ENCODE measurements at regions not wholly inside any gene's neighbourhood (a gene's known extent, or its start where the extent isn't known, plus 50 kb on each side); places are given as distances from the start of the nearest gene placed in this dataset.

- TF ChIP-seq PREB (CRISPR knock-in tag; IDR thresholded peaks at IDR 0.05) (no peak), ZNF12 (CRISPR knock-in tag; IDR thresholded peaks at IDR 0.05) (no peak), BRF1 (IDR thresholded peaks at IDR 0.05; ENCODE audit: borderline replicate concordance, extremely low read depth, insufficient read length) (no peak), BRD9 (IDR thresholded peaks at IDR 0.05; ENCODE audit: low read depth, partially characterized antibody) (no peak), CREBBP (IDR thresholded peaks at IDR 0.05; ENCODE audit: low read depth, low read length) (no peak), MYC (IDR thresholded peaks at IDR 0.05; ENCODE audit: low read depth, low read length) (0 out of 2 replicates have a peak, but pooled peaks have one; percentile 18), MYC (CRISPR knock-in tag; IDR thresholded peaks at IDR 0.05; ENCODE audit: borderline replicate concordance, low read depth) (no peak), ZNF75A (CRISPR knock-in tag; IDR thresholded peaks at IDR 0.05) (no peak), HLTF (IDR thresholded peaks at IDR 0.05) (no peak), SOX6 (IDR thresholded peaks at IDR 0.05) (peak; percentile 86), CXXC5 (CRISPR knock-in tag; IDR thresholded peaks at IDR 0.05) (0 out of 2 replicates have a peak, but pooled peaks have one; percentile 14), PRPF4 (IDR thresholded peaks at IDR 0.05; ENCODE audit: insufficient read depth, low read depth, low read length, poor library complexity, severe bottlenecking) (no peak), ZNF551 (CRISPR knock-in tag; IDR thresholded peaks at IDR 0.05) (no peak), ARHGAP35 (IDR thresholded peaks at IDR 0.05; ENCODE audit: partially characterized antibody) (no peak), NR2C1 (IDR thresholded peaks at IDR 0.05) (no peak), NR2C1 (tag; IDR thresholded peaks at IDR 0.05) (no peak), STAT5A (IDR thresholded peaks at IDR 0.05; ENCODE audit: borderline replicate concordance, low read length) (peak; percentile 15; the same call in 1 of the 2 replicates), PHB (CRISPR knock-in tag; IDR thresholded peaks at IDR 0.05) (no peak), ATF7 (IDR thresholded peaks at IDR 0.05) (no peak), SIN3A (IDR thresholded peaks at IDR 0.05; ENCODE audit: borderline replicate concordance in 2 of 2, control insufficient read depth in 1 of 2, low read depth in 2 of 2, low read length in 2 of 2) (no peak), MYNN (IDR thresholded peaks at IDR 0.05) (peak; percentile 17; the same call in 1 of the 2 replicates), MYNN (CRISPR knock-in tag; IDR thresholded peaks at IDR 0.05) (no peak), E4F1 (CRISPR knock-in tag; IDR thresholded peaks at IDR 0.05; ENCODE audit: borderline replicate concordance) (no peak), HMGN3 (IDR thresholded peaks at IDR 0.05; ENCODE audit: borderline replicate concordance, extremely low read depth, insufficient read length, low read depth, low read length) (peak; percentile 31), ARID2 (IDR thresholded peaks at IDR 0.05) (no peak)
Measured at GRCh38 chr5:68554571-68555279, 339.2 kb downstream of the PIK3R1 start (continued).

Data from K562 (cell line).